H1 (cell line): ENCODE measurements at regions not wholly inside any gene's neighbourhood (a gene's known extent, or its start where the extent isn't known, plus 50 kb on each side); places are given as distances from the start of the nearest gene placed in this dataset.
"Not testable (repeated sequence)": the region's sequence is repeated elsewhere in the genome, so short reads cannot be mapped to it uniquely, and the experiment has no call there.

Experiments used
- CHD1 ChIP-seq: IDR thresholded peaks from 2 replicates; pipeline ENCODE4 v1.6.1; 2012; ENCODE audit warnings: low read depth, low read length, improper control_type of control experiment
- EP300 ChIP-seq, 2 experiments: IDR thresholded peaks; 1 replicate in 1 of 2; 2 replicates in 1 of 2; pipeline ENCODE4 v1.6.1; 2011 to 2012; ENCODE audit warnings: low read depth in 2 of 2, low read length in 2 of 2, mild to moderate bottlenecking in 2 of 2, borderline replicate concordance in 1 of 2, inconsistent platforms in 1 of 2, moderate library complexity in 1 of 2
- NRF1 ChIP-seq: IDR thresholded peaks from 2 replicates; pipeline ENCODE4 v1.6.1; 2011; ENCODE audit warnings: mild to moderate bottlenecking, low read depth, low read length, improper control_type of control experiment
- POLR2AphosphoS5 ChIP-seq: IDR thresholded peaks from 2 replicates; pipeline ENCODE4 v1.6.1; 2011; ENCODE audit warnings: low read depth, low read length
- RBBP5 ChIP-seq: IDR thresholded peaks from 2 replicates; pipeline ENCODE4 v1.7.1; 2012; ENCODE audit warnings: low read depth, mild to moderate bottlenecking, inconsistent platforms, low read length, moderate library complexity, borderline replicate concordance
- SIRT6 ChIP-seq: IDR thresholded peaks from one replicate; pipeline ENCODE4 v1.7.1; 2012; ENCODE audit warnings: low read length, inconsistent platforms
- ZNF274 ChIP-seq: IDR thresholded peaks from 2 replicates; pipeline ENCODE4 v1.7.0; 2012; ENCODE audit warnings: low read length, borderline replicate concordance; ENCODE audit errors: extremely low read depth
- TF ChIP-seq, protein P1 (sequence below): IDR thresholded peaks from 2 replicates; pipeline ENCODE4 v1.6.1; 2011; ENCODE audit warnings: low read depth, mild to moderate bottlenecking, low read length; ENCODE audit not compliant: insufficient read depth
- TF ChIP-seq, protein P2 (sequence below), 3 experiments: IDR thresholded peaks; 1 replicate in 2 of 3; 2 replicates in 1 of 3; pipeline versions ENCODE4 v1.5.1 to v1.6.1; 2011; ENCODE audit warnings: low read length in 3 of 3, mild to moderate bottlenecking in 3 of 3, inconsistent platforms in 2 of 3, low read depth in 1 of 3, moderate library complexity in 1 of 3; ENCODE audit not compliant: insufficient read depth in 1 of 3; ENCODE audit errors: control extremely low read depth in 1 of 3

DNA sequence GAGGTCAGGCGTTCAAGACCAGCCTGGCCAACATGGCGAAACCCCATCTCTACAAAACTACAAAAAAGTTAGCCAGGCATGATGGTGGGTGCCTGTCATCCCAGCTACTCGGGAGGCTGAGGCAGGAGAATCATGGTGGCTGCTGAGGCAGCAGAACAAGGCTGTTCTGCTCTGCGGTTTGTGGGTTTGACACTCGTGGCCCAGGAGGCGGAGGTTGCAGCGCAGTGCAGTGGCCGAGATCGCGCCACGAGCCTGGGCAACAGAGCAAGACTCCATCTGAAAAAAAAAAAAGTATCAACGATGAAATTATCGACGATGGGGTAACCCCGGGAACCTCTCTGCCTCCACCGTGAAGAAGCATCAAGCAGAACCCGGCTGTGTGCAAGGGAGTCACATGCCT, 5478.8 kb upstream of the TPTE start:
- not testable (repeated sequence) for TF ChIP-seq POLR2AphosphoS5; EP300 (IDR thresholded peaks at IDR 0.05; ENCODE audit: borderline replicate concordance in 1 of 2, low read depth in 2 of 2, low read length in 2 of 2); RBBP5; ZNF274; CHD1; NRF1; SIRT6
- TF ChIP-seq, protein P1, sequence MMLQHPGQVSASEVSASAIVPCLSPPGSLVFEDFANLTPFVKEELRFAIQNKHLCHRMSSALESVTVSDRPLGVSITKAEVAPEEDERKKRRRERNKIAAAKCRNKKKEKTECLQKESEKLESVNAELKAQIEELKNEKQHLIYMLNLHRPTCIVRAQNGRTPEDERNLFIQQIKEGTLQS, result not testable (repeated sequence)
- TF ChIP-seq, protein P2, sequence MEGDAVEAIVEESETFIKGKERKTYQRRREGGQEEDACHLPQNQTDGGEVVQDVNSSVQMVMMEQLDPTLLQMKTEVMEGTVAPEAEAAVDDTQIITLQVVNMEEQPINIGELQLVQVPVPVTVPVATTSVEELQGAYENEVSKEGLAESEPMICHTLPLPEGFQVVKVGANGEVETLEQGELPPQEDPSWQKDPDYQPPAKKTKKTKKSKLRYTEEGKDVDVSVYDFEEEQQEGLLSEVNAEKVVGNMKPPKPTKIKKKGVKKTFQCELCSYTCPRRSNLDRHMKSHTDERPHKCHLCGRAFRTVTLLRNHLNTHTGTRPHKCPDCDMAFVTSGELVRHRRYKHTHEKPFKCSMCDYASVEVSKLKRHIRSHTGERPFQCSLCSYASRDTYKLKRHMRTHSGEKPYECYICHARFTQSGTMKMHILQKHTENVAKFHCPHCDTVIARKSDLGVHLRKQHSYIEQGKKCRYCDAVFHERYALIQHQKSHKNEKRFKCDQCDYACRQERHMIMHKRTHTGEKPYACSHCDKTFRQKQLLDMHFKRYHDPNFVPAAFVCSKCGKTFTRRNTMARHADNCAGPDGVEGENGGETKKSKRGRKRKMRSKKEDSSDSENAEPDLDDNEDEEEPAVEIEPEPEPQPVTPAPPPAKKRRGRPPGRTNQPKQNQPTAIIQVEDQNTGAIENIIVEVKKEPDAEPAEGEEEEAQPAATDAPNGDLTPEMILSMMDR (IDR thresholded peaks at IDR 0.05; ENCODE audit: control extremely low read depth in 1 of 3, insufficient read depth in 1 of 3, low read depth in 1 of 3, low read length in 3 of 3), result not testable (repeated sequence)
